Activated CD8-positive, alpha-beta T cell treated with anti-CD3 and anti-CD28 coated beads, Interleukin-2, amount 10 ng/mL, durations not matched to agents 7 days and 5 days (primary cell): ENCODE measurements at regions not wholly inside any gene's neighbourhood (a gene's known extent, or its start where the extent isn't known, plus 50 kb on each side); places are given as distances from the start of the nearest gene placed in this dataset.
"Not testable (repeated sequence)": the region's sequence is repeated elsewhere in the genome, so short reads cannot be mapped to it uniquely, and the experiment has no call there.

Experiments
- ATAC-seq: fragments of 150-1000 bp; cut with Tn5 transposase; one replicate; pipeline ENCODE4 v1.10.0; 2021; ENCODE audit warnings: moderate library complexity
- CTCF ChIA-PET: fragments of 350-600 bp; sonication (Branson Sonifier 250); formaldehyde crosslinking; loops from one replicate; lab custom pipeline; 2021; ENCODE audit warnings: antibody characterized with exemption; lab: Charles Lee
- POLR2A ChIA-PET: fragments of 350-600 bp; sonication (Branson Sonifier 250); formaldehyde crosslinking; loops from one replicate; lab custom pipeline; 2021; ENCODE audit warnings: antibody characterized with exemption; lab: Charles Lee
- DNase-seq: peaks from one replicate; pipeline ENCODE4 v3.0.0-alpha.2; 2020
- H3K27ac Mint-ChIP-seq: one replicate; pipeline ENCODE4 v1.8.0; 2021; ENCODE audit warnings: mild to moderate bottlenecking, mixed read lengths
- H3K27me3 Mint-ChIP-seq: one replicate; pipeline ENCODE4 v1.8.0; 2021; ENCODE audit warnings: low read depth, mixed read lengths
- H3K36me3 Mint-ChIP-seq: one replicate; pipeline ENCODE4 v1.8.0; 2021; ENCODE audit warnings: low read depth, mixed read lengths
- H3K4me1 Mint-ChIP-seq: one replicate; pipeline ENCODE4 v1.8.0; 2021; ENCODE audit warnings: low read depth, mixed read lengths
- H3K4me3 Mint-ChIP-seq: one replicate; pipeline ENCODE4 v1.8.0; 2021; ENCODE audit warnings: mild to moderate bottlenecking, mixed read lengths
- H3K9me3 Mint-ChIP-seq: one replicate; pipeline ENCODE4 v1.8.0; 2022; ENCODE audit warnings: mixed read lengths; ENCODE audit not compliant: insufficient read depth

DNA sequence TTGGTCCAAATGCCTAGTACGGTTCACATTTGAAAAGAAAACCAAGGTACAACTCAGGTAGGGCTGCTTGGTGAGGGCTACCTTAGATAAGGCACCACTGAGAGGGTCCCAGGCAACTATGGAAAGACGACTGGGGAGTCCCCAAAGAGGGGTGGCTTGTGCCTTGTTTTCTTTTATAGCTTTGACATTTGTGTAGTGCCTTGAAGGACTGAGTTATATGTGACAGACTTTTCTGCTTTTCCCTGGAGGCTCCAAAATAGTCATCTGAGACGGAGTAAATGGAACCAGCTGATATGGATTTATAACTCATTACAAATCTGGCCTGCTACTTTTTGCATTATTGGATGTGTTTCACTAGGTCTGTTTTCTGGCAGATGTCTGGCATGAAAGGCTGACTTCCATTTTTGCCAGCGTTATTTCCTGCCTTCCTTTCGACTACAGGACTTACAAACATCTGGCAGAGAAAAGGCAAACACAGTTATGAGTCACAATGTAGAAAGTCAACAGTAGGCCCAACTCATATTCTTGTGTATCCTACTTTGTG, 88.2 kb upstream of the IMMP2L start:
- ATAC-seq: no peak
- no peaks in the 10 kb centered on the region for H3K9me3 Mint-ChIP-seq

DNA sequence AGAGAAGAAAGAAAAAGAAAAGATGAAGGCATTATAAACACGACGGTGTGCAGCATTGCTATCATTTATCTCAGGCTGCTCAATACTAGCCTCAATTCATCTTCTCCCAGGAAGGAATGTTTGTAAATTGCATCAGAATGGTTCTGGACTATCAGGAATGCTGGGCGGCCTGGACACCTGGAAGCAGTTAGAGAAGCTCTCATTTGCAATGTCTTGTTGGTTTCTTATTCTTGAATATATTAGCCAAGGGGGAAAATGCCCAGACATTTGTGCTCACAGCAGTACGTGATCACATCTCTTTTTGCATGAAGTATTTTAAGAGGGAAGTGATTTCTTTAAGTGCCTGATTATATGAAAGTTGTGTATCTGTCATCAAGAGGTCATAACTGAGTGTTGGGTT, 85.6 kb upstream of the IMMP2L start:
- CTCF ChIA-PET: no interaction called here
- no peak for ATAC-seq
- no peak for DNase-seq
- Mint-ChIP-seq H3K4me3 (no peak overlapping the region), H3K4me1 (no peaks in the 10 kb centered on the region), H3K27ac (no peak overlapping the region), H3K36me3 (no peaks in the 10 kb centered on the region), H3K9me3 (no peaks in the 10 kb centered on the region), H3K27me3 (peaks cover 2% of the 10 kb centered on the region)
- POLR2A ChIA-PET: no interaction called here

More for the DNA sequence above, 88.2 kb upstream of the IMMP2L start:
- Mint-ChIP-seq H3K27ac (no peak overlapping the region), H3K36me3 (no peaks in the 10 kb centered on the region), H3K27me3 (peaks cover 2% of the 10 kb centered on the region), H3K4me3 (no peak overlapping the region), H3K4me1 (no peaks in the 10 kb centered on the region)
- DNase-seq: no peak
- ChIA-PET CTCF (no interaction called here), POLR2A (no interaction called here)

DNA sequence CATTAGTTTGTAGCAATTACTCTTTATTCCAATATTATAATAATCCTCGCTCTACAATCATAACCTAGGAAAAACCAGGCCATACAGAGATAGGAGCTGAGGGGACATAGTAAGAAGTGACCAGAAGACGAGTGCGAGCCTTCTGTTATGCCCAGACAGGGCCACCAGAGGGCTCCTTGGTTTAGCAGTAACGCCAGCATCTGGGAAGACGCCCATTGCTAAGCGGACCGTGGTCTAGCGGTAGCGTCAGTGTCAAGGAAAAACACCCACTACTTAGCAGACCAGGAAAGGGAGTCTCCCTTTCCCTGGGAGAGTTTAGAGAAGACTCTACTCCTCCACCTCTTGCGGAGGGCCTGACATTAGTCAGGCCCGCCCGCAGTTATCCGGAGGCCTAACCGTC, 82.3 kb upstream of the IMMP2L start:
- ATAC-seq, H3K27ac Mint-ChIP-seq, H3K27me3 Mint-ChIP-seq, POLR2A ChIA-PET, CTCF ChIA-PET, H3K4me3 Mint-ChIP-seq, H3K36me3 Mint-ChIP-seq, H3K9me3 Mint-ChIP-seq, H3K4me1 Mint-ChIP-seq, DNase-seq: not testable (repeated sequence)

DNA sequence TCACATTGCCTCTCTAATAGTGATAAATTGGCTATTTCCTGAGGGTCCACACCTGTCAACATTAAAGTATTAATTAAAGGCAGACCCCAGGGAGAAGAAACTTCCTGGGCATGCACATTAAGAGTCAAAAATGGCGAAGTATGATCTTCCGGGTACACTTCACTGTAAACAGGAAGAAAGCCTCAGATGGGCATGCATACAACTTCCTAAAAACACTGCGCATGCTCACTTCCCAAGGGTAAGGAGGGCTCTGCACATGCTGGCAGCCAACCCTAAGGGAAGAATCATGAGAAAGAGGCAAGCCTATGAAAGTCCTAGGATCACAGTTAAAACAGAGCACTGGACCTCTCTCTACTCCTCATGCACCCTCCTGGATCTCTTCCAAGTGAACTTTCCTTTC, 80.1 kb upstream of the IMMP2L start:
- ChIA-PET POLR2A (no interaction called here), CTCF (no interaction called here)
- H3K36me3 Mint-ChIP-seq: no peaks in the 10 kb centered on the region
- H3K27me3 Mint-ChIP-seq: peaks cover 6% of the 10 kb centered on the region
- no peaks in the 10 kb centered on the region for H3K4me1 Mint-ChIP-seq
- no peak for ATAC-seq
- H3K27ac Mint-ChIP-seq: no peak overlapping the region
- no peaks in the 10 kb centered on the region for H3K9me3 Mint-ChIP-seq
- no peak overlapping the region for H3K4me3 Mint-ChIP-seq
- DNase-seq: no peak

DNA sequence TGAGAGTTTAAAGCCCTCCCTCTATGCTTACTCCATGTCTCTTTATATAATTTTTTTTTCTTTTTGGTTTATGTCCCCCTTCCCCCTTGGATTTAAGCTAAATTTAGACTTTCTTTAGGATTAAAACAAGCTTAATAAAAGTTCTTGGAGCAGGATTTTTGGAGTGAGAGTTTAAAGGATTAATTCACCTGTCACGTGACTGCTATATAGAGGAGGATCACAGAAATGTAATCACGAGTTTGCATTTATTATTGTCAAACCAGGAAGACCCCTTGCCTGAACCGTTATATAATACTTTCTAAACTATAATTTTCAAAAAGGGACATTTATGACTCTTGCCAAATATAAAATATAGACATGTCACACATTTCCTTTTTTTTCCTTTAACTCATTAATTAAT, 78.1 kb upstream of the IMMP2L start:
- DNase-seq (no peak), ATAC-seq (no peak)
- ChIA-PET CTCF (no interaction called here), POLR2A (no interaction called here)
- Mint-ChIP-seq H3K27ac (no peak overlapping the region), H3K4me3 (no peak overlapping the region), H3K27me3 (peaks cover 4% of the 10 kb centered on the region), H3K36me3 (no peaks in the 10 kb centered on the region), H3K9me3 (no peaks in the 10 kb centered on the region), H3K4me1 (no peaks in the 10 kb centered on the region)

DNA sequence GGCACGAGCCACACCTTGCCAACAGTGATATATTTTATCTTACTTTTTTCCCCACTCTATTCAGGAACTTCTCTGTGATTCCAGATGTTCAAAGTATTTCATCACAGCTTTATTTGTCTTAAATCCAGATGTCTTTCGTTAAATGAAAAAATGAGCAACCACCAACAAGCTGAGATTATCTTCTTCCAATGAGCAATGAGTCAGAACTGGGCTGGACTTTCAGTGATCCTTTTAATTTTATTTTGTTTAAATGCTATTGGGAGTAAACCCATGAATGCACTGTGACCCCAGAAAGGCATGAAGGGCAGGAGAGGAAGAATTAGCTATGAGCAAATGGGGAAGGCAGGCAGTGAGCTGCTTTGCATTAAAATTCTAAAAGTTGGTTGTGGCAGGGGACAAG, 77.6 kb upstream of the IMMP2L start:
- Mint-ChIP-seq H3K36me3 (no peaks in the 10 kb centered on the region), H3K9me3 (no peaks in the 10 kb centered on the region), H3K27ac (no peak overlapping the region), H3K4me3 (no peak overlapping the region), H3K4me1 (no peaks in the 10 kb centered on the region), H3K27me3 (peaks cover 4% of the 10 kb centered on the region)
- ChIA-PET POLR2A (no interaction called here), CTCF (no interaction called here)
- DNase-seq: no peak
- no peak for ATAC-seq

DNA sequence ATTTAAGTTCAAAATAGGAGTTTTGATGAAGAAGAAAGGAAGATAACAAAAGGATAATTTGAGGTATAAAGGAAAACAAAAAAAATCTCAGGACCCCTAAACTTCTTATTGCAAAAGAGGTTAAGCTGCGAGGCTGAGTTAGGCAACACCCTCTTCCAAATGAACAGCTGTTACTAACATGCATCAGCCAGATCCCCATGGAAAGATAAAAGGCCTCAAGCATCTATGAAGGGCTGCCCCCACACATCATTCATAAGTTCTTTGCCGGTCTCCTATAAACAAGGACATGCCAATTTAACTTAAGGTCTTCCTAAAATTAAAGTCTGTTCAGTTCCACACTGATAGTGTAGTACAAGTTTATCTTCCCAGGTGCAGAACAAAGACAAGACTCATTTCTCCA, 75.8 kb upstream of the IMMP2L start:
- Mint-ChIP-seq H3K9me3 (no peaks in the 10 kb centered on the region), H3K27me3 (peaks cover 4% of the 10 kb centered on the region), H3K4me1 (no peaks in the 10 kb centered on the region), H3K36me3 (no peaks in the 10 kb centered on the region), H3K27ac (no peak overlapping the region), H3K4me3 (no peak overlapping the region)
- POLR2A ChIA-PET: no interaction called here
- ATAC-seq (no peak), DNase-seq (no peak)
- CTCF ChIA-PET: no interaction called here

DNA sequence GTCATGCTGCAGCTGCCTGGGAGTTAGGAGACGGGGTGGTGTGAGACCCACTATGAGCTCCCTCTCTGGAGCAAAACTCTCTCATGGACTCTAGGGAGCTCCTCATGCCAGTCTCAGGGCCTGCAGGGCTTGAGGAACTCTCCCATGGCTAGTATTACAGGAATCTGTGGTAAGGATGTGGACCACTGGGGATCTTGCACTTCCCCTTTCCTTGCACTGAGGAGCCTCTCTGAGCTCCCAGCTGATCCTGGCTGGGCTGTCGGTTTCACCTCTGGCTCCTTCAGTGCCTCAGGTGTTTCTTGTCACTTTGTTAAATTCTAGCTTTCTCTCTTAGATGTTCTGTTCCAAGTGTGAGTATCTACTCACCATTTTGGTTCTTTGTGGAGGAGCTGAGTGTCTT, 71.6 kb upstream of the IMMP2L start:
- Mint-ChIP-seq H3K4me3 (no peak overlapping the region), H3K9me3 (peaks cover 5% of the 10 kb centered on the region), H3K4me1 (no peaks in the 10 kb centered on the region), H3K27ac (no peak overlapping the region), H3K36me3 (no peaks in the 10 kb centered on the region), H3K27me3 (peaks cover 4% of the 10 kb centered on the region)
- CTCF ChIA-PET: no interaction called here
- ATAC-seq: no peak
- POLR2A ChIA-PET: no interaction called here
- DNase-seq: no peak

DNA sequence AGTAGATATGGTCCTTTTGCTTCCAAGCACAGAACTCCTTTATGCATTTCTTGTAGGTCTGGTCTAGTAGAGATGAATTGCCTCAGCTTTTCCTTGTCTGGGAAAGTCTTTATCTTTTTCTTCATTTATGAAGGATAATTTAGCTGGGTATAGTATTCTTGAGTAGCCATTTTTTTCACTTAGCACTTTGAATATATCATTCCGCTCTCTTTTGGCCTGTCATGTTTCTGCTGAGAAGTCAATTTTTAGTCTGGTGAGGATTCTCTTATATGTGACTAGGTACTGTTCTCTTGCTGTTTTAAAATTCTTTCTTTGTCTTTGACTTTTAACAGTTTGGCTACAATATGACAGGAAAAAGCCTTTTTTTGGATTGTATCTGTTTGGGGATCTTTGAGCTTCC, 68.6 kb upstream of the IMMP2L start:
- ChIA-PET POLR2A (no interaction called here), CTCF (no interaction called here)
- no peaks in the 10 kb centered on the region for H3K36me3 Mint-ChIP-seq

DNA sequence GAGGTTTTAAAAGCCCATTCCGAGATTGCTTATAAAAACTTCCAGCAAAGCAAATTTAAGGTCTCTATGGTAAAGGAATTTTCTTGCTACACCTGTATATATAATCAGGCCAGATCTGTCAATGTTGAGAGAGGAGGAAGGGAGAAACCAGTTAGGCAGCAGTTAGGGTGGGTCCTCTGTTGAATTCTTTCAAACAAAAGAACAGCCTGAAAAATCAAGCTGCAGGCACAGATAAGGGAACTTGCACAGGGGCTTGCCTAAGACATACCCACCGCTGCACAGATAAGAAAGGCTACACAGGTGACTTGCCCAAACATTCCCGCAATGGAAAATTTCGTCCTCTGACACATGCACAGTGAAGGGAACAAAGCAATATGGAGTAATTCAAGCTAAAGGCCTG, 59.8 kb upstream of the IMMP2L start:
- Mint-ChIP-seq H3K36me3 (no peaks in the 10 kb centered on the region), H3K4me1 (no peaks in the 10 kb centered on the region), H3K27me3 (no peaks in the 10 kb centered on the region), H3K9me3 (no peaks in the 10 kb centered on the region), H3K4me3 (no peak overlapping the region), H3K27ac (no peak overlapping the region)
- ChIA-PET CTCF (no interaction called here), POLR2A (no interaction called here)
- no peak for DNase-seq
- ATAC-seq: no peak

More for the DNA sequence above, 68.6 kb upstream of the IMMP2L start:
- peaks cover 5% of the 10 kb centered on the region for H3K9me3 Mint-ChIP-seq
- DNase-seq (no peak), ATAC-seq (no peak)
- no peak overlapping the region for H3K4me3 Mint-ChIP-seq
- H3K4me1 Mint-ChIP-seq: no peaks in the 10 kb centered on the region
- H3K27me3 Mint-ChIP-seq: no peaks in the 10 kb centered on the region
- H3K27ac Mint-ChIP-seq: no peak overlapping the region
